Natural killer cell treated with Interleukin-12 subunit alpha and Interleukin-12 subunit beta and Interleukin-15 and Interleukin-18, amount 100 ng/mL, for 72 hours (primary cell): ENCODE measurements at regions not wholly inside any gene's neighbourhood (a gene's known extent, or its start where the extent isn't known, plus 50 kb on each side); places are given as distances from the start of the nearest gene placed in this dataset.
"Not testable (repeated sequence)": the region's sequence is repeated elsewhere in the genome, so short reads cannot be mapped to it uniquely, and the experiment has no call there.

Experiments used
- ATAC-seq, 2 donors: fragments of 150-1000 bp; cut with Tn5 transposase in 1 of 2; sonication (Bioruptor Pico), chemical (Tn5 transposase) in 1 of 2; 2 replicates each; pipeline ENCODE4 v1.10.0; 2021
- DNase-seq: peaks from one replicate; pipeline ENCODE4 v3.0.0; 2022; ENCODE audit warnings: low spot score
- H3K27ac Mint-ChIP-seq, 2 donors: 1 replicate in 1 of 2; 2 replicates in 1 of 2; pipeline ENCODE4 v1.8.0; 2022; ENCODE audit warnings: mixed read lengths in 2 of 2, mild to moderate bottlenecking in 1 of 2, moderate library complexity in 1 of 2
- H3K27me3 Mint-ChIP-seq, 2 donors: 1 replicate in 1 of 2; 2 replicates in 1 of 2; pipeline ENCODE4 v1.8.0; 2022; ENCODE audit warnings: mixed read lengths in 2 of 2
- H3K36me3 Mint-ChIP-seq: one replicate; pipeline ENCODE4 v1.8.0; 2022; ENCODE audit warnings: mixed read lengths
- H3K4me1 Mint-ChIP-seq, 2 donors: 1 replicate in 1 of 2; 2 replicates in 1 of 2; pipeline ENCODE4 v1.8.0; 2022; ENCODE audit warnings: low read depth in 2 of 2, mixed read lengths in 2 of 2, mild to moderate bottlenecking in 1 of 2
- H3K4me3 Mint-ChIP-seq: one replicate; pipeline ENCODE4 v1.8.0; 2022; ENCODE audit warnings: mixed read lengths
- H3K9me3 Mint-ChIP-seq: 2 replicates; pipeline ENCODE4 v1.8.0; 2022; ENCODE audit warnings: mixed read lengths

DNA sequence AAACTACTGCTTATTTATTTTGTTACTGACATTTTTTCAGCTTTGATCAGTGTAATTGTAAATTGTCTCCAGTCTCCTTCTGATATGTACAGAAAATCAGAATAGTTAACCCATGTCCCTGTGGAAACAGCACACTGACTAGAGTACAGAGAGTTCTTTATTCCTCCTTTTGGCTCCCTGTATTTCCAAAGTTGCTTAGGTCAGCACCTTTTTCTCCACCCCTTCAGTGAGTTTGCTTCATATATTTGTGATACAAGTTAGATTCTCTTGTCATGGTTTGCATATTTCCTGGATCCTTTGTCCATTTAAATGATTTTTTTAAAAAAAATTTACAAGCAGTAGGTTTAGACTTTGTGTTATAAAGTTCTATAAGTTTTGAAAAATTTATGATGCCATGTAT lies 2051.1 kb upstream of the LRRTM1 start:
- H3K27me3 Mint-ChIP-seq, result no peaks in the 10 kb centered on the region
- ATAC-seq, result no peak
- H3K9me3 Mint-ChIP-seq, result peaks cover 13% of the 10 kb centered on the region
- no peak for DNase-seq
- no peaks in the 10 kb centered on the region for H3K4me1 Mint-ChIP-seq
- peaks cover 3% of the 10 kb centered on the region for H3K36me3 Mint-ChIP-seq
- H3K4me3 Mint-ChIP-seq, result no peak overlapping the region
- H3K27ac Mint-ChIP-seq, result no peak overlapping the region

DNA sequence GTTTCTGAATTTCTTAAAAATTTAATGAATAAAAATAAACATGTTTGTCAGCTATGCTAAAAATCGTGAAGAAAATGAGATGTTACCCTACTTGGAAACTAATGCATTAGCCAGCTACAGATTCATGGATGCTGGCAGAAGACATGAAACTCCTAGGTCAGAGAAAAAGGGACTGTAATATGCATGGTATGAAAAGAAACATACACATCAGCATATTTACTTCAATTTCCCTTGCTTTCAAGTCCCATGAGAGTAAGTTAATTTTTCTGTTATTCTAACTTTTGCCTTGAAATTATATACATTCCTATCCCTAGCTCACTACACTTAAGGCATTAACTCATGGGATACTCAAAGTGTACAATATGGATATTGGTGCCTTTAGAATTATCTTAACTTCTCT lies 2041.4 kb upstream of the LRRTM1 start:
- Mint-ChIP-seq H3K36me3 (no peaks in the 10 kb centered on the region), H3K27ac (no peak overlapping the region), H3K9me3 (peaks cover 2% of the 10 kb centered on the region), H3K27me3 (no peaks in the 10 kb centered on the region), H3K4me1 (no peaks in the 10 kb centered on the region), H3K4me3 (no peak overlapping the region)
- ATAC-seq, result no peak
- DNase-seq, result no peak

- Mint-ChIP-seq H3K4me1 (no peaks in the 10 kb centered on the region), H3K36me3 (no peaks in the 10 kb centered on the region), H3K27me3 (no peaks in the 10 kb centered on the region), H3K4me3 (no peak overlapping the region), H3K9me3 (peaks cover 2% of the 10 kb centered on the region), H3K27ac (no peak overlapping the region)
- DNase-seq, result no peak
- ATAC-seq, result no peak
Observed at GRCh38 chr2:82344670-82345069, 2040.1 kb upstream of the LRRTM1 start.

DNA sequence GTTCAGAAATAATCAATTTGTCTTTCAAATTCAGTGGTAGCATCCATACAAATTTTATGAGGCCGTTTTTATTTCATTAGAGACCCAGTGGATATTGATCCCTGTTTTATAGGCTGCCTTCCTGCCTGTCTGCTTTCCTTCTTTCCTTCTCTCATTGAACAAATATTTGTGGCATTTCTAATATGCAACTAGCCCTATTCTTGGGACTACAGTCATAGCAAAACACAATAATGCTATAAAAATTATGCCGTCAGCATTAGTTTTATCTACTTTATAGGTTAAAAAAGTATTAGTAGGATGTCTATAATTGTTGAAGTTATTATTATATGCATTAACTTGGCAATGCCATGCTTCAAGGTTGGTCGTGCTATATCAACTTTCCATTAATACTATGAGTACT lies 2037.8 kb upstream of the LRRTM1 start:
- H3K27me3 Mint-ChIP-seq, result no peaks in the 10 kb centered on the region
- H3K36me3 Mint-ChIP-seq, result no peaks in the 10 kb centered on the region
- no peaks in the 10 kb centered on the region for H3K4me1 Mint-ChIP-seq
- no peak overlapping the region for H3K27ac Mint-ChIP-seq
- H3K9me3 Mint-ChIP-seq, result peaks cover 2% of the 10 kb centered on the region
- no peak for DNase-seq
- ATAC-seq, result no peak
- no peak overlapping the region for H3K4me3 Mint-ChIP-seq

DNA sequence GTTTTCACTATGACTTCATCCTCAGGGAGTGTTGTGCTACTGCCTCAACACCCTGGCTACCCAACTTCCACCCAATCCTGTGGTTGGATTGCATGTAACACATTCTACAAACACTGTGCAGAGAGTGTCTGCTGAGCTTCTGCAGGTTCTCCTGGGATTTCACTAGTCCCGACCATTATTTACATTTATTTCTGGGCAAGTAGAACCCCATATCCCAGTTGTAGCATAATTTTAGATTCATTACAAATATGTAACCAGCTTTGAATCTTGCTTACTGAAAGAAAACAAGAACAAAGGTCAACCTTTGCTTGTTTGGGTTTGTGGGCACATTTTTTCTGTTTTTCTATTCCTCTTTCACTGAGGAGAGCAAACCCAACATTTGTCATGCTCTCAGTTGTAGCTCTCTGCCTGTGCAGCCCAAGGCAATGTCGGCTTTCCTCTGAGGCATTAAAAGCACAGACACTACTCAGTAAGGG lies 2036.1 kb upstream of the LRRTM1 start:
- no peaks in the 10 kb centered on the region for H3K36me3 Mint-ChIP-seq
- DNase-seq, result no peak
- H3K9me3 Mint-ChIP-seq, result peaks cover 2% of the 10 kb centered on the region
- H3K27ac Mint-ChIP-seq, result no peak overlapping the region
- H3K4me3 Mint-ChIP-seq, result no peak overlapping the region
- no peak for ATAC-seq
- no peaks in the 10 kb centered on the region for H3K4me1 Mint-ChIP-seq
- H3K27me3 Mint-ChIP-seq, result no peaks in the 10 kb centered on the region

- Mint-ChIP-seq H3K4me3 (no peak overlapping the region), H3K36me3 (no peaks in the 10 kb centered on the region), H3K27me3 (no peaks in the 10 kb centered on the region), H3K4me1 (no peaks in the 10 kb centered on the region), H3K27ac (no peak overlapping the region), H3K9me3 (peaks cover 2% of the 10 kb centered on the region)
- ATAC-seq (no peak), DNase-seq (no peak)
Observed at GRCh38 chr2:82339805-82340204, 2035.3 kb upstream of the LRRTM1 start.

GRCh38 chr2:82333697-82334096 lies 2029.1 kb upstream of the LRRTM1 start:
- ATAC-seq (no peak), DNase-seq (no peak)
- no peaks in the 10 kb centered on the region for H3K36me3 Mint-ChIP-seq
- H3K4me1 Mint-ChIP-seq, result no peaks in the 10 kb centered on the region
- peaks cover 6% of the 10 kb centered on the region for H3K9me3 Mint-ChIP-seq
- H3K27ac Mint-ChIP-seq, result no peak overlapping the region
- H3K4me3 Mint-ChIP-seq, result no peak overlapping the region
- no peaks in the 10 kb centered on the region for H3K27me3 Mint-ChIP-seq

DNA sequence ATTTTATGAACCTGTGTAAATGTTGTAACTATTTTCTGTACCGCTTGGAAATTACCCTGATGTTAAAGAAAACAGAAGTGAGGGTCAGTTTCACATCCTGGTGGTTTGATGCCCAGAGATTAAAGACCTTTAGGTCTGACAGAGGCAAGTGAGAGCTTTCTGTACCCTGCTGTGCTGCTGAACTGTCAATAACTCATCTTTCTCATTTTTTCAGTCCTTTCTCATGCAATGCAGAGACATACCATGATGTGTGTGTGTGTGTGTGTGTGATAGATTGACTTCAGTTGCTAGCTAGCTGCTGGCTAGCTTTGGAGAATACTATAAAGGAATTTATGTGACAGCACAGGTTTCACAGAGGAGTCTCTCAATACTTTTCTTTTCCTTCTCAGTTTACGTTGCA lies 2025.6 kb upstream of the LRRTM1 start:
- ATAC-seq (no peak), DNase-seq (no peak)
- H3K4me1 Mint-ChIP-seq, result no peaks in the 10 kb centered on the region
- H3K9me3 Mint-ChIP-seq, result peaks cover 11% of the 10 kb centered on the region
- H3K36me3 Mint-ChIP-seq, result peaks cover 6% of the 10 kb centered on the region
- H3K27ac Mint-ChIP-seq, result no peak overlapping the region
- no peaks in the 10 kb centered on the region for H3K27me3 Mint-ChIP-seq
- no peak overlapping the region for H3K4me3 Mint-ChIP-seq

DNA sequence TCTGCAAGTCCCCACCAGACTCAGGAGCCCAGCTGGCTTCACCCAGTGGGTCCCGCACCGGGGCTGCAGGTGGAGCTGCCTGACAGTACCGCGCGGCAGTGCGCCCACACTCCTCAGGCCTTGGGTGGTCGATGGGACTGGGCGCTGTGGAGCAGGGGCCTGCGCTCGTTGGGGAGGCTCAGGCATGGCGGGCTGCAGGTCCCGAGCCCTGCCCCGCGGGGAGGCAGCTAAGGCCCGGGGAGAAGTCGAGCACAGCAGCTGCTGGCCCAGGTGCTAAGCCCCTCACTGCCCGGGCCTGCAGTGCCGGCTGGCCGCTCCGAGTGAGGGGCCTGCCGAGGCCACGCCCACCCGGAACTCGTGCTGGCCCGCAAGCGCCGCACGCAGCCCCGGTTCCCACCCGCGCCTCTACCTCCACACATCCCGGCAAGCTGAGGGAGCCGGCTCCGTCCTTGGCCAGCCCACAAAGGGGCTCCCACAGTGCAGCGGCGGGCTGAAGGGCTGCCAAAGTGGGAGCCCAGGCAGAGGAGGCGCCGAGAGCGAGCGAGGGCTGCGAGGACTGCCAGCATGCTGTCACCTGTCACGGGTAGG lies 2021.7 kb upstream of the LRRTM1 start:
- not testable (repeated sequence) for H3K27ac Mint-ChIP-seq, H3K4me3 Mint-ChIP-seq, H3K4me1 Mint-ChIP-seq, ATAC-seq, DNase-seq, H3K36me3 Mint-ChIP-seq, H3K27me3 Mint-ChIP-seq
- peaks cover 15% of the 10 kb centered on the region for H3K9me3 Mint-ChIP-seq

DNA sequence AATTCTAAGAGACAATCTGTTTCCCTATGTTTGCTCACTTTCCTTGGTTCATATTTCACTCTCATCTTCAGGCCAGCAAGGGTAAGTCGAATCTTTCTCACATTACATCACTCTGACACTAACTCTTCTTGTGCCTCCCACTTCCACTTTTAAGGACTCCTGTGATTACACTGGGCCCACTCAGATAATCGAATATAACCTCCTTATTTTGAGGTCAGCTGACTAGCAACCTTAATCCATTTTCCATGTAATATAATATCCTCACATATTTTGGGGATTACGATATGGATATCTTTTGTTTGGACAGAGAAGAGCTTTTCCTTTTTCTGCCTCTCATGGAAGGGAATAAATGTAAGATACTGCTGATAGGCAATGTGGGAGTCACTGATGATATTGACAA lies 2015.7 kb upstream of the LRRTM1 start:
- Mint-ChIP-seq H3K4me1 (no peaks in the 10 kb centered on the region), H3K27ac (no peak overlapping the region), H3K36me3 (no peaks in the 10 kb centered on the region), H3K4me3 (no peak overlapping the region), H3K27me3 (no peaks in the 10 kb centered on the region), H3K9me3 (peaks cover 21% of the 10 kb centered on the region)
- ATAC-seq (no peak), DNase-seq (no peak)

GRCh38 chr2:82317012-82317411 lies 2012.5 kb upstream of the LRRTM1 start:
- Mint-ChIP-seq H3K4me1 (no peaks in the 10 kb centered on the region), H3K4me3 (no peak overlapping the region), H3K27me3 (no peaks in the 10 kb centered on the region), H3K27ac (no peak overlapping the region), H3K36me3 (no peaks in the 10 kb centered on the region), H3K9me3 (peaks cover 16% of the 10 kb centered on the region)
- ATAC-seq (no peak), DNase-seq (no peak)

- Mint-ChIP-seq H3K9me3 (peaks cover 13% of the 10 kb centered on the region), H3K4me1 (no peaks in the 10 kb centered on the region)
- ATAC-seq, result no peak
Observed at GRCh38 chr2:82316586-82316985, 2012.0 kb upstream of the LRRTM1 start.

DNA sequence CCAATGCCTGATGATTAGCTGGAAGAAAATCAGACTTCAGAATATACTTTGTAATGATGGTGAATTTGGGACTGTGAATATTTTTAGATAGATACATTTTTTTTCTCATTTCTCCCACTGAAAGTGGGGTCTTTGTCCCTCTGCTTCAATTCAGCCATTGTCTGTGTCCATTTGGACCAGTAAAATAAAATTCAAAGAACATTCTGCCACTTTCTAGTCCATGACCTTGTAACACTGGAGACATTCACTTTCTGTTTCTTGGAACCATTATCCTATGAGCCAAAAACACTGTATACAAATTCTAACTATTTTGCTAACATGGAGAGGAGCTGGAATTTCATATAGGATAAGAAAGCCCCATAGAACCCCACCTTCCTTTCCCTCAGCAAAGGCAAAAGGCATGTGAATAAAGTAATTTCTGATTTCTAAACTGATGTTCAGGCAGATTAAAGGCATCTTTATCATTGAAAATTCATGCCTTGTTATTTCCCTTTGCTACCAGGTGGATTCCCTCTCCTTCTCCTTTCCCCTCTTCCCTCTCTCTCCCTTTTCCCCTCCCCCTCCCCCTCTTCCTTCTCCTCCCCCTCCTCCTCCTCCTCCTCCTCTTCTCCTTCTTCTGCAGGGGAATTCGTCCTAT lies 2010.4 kb upstream of the LRRTM1 start:
- no peaks in the 10 kb centered on the region for H3K4me1 Mint-ChIP-seq
- H3K4me3 Mint-ChIP-seq, result no peak overlapping the region
- H3K9me3 Mint-ChIP-seq, result peaks cover 10% of the 10 kb centered on the region
- ATAC-seq (no peak), DNase-seq (no peak)
- no peaks in the 10 kb centered on the region for H3K36me3 Mint-ChIP-seq
- no peak overlapping the region for H3K27ac Mint-ChIP-seq
- no peaks in the 10 kb centered on the region for H3K27me3 Mint-ChIP-seq

More at GRCh38 chr2:82316586-82316985, 2012.0 kb upstream of the LRRTM1 start:
- H3K27me3 Mint-ChIP-seq, result no peaks in the 10 kb centered on the region
- no peak overlapping the region for H3K4me3 Mint-ChIP-seq
- H3K27ac Mint-ChIP-seq, result no peak overlapping the region
- DNase-seq, result no peak
- H3K36me3 Mint-ChIP-seq, result no peaks in the 10 kb centered on the region

DNA sequence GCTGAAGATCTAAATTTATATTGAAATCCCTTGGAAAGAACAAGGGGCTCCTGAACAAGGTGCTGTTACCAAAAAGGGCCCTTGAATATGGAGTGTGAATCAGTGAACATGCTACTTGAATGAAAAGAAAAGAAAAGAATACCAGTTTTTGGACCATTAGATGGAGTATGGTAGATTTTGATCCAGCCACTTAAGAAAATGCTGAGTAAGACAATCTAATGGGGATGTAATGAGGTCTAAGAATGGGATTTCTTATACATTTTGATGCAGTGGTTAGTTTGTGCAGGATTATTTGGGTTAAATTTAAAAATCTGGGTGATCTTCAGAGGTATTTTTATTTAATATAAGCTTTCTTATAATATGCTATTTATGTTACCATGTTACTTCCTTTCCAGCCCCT lies 2003.0 kb upstream of the LRRTM1 start:
- Mint-ChIP-seq H3K27me3 (no peaks in the 10 kb centered on the region), H3K27ac (no peak overlapping the region), H3K9me3 (peaks cover 6% of the 10 kb centered on the region), H3K36me3 (no peaks in the 10 kb centered on the region), H3K4me1 (no peaks in the 10 kb centered on the region), H3K4me3 (no peak overlapping the region)
- ATAC-seq, result no peak
- DNase-seq, result no peak

- no peak for DNase-seq
- ATAC-seq, result no peak
- Mint-ChIP-seq H3K36me3 (no peaks in the 10 kb centered on the region), H3K27ac (no peak overlapping the region), H3K4me1 (no peaks in the 10 kb centered on the region), H3K4me3 (no peak overlapping the region), H3K9me3 (peaks cover 20% of the 10 kb centered on the region), H3K27me3 (no peaks in the 10 kb centered on the region)
Observed at GRCh38 chr2:82301506-82301905, 1997.0 kb upstream of the LRRTM1 start.
